Right lobe of liver (tissue), 6 donors: ENCODE measurements at regions not wholly inside any gene's neighbourhood (a gene's known extent, or its start where the extent isn't known, plus 50 kb on each side); places are given as distances from the start of the nearest gene placed in this dataset.

Experiments used
- ATAC-seq, 4 donors: fragments of 200-7000 bp; cut with Tn5 transposase; one replicate each; pipeline ENCODE4 v1.9.1; 2020; ENCODE audit warnings: mild to moderate bottlenecking in 4 of 4, moderate library complexity in 4 of 4
- DNase-seq, 3 donors: peaks; one replicate each; pipeline ENCODE4 v3.0.0-alpha.2; 2020
- H3K27ac ChIP-seq, 3 donors: fragments of 200-600 bp; one replicate each; pipeline ENCODE4 v1.8.0; 2022
- H3K27me3 ChIP-seq, 2 donors: fragments of 200-600 bp; one replicate each; pipeline ENCODE4 v1.8.0; 2022
- H3K36me3 ChIP-seq, 4 donors: fragments of 200-600 bp; sonication (generic) in 1 of 4; one replicate each; pipeline versions ENCODE4 v1.5.1 to v1.8.0; 2017 to 2022; ENCODE audit warnings: control low read depth in 1 of 4
- H3K4me1 ChIP-seq, 4 donors: fragments of 200-600 bp; sonication (generic) in 1 of 4; one replicate each; pipeline versions ENCODE4 v1.5.1 to v1.8.0; 2017 to 2022; ENCODE audit warnings: control low read depth in 1 of 4
- H3K4me3 ChIP-seq, 3 donors: fragments of 200-600 bp; one replicate each; pipeline ENCODE4 v1.8.0; 2022
- H3K9me3 ChIP-seq, 4 donors: fragments of 200-600 bp; sonication (generic) in 1 of 4; one replicate each; pipeline versions ENCODE4 v1.5.1 to v1.8.0; 2017 to 2022; ENCODE audit warnings: control low read depth in 1 of 4
- CTCF ChIP-seq, 4 donors: fragments of 200-600 bp in 3 of 4; fragments of 450-650 bp in 1 of 4; IDR thresholded peaks; one replicate each; pipeline versions ENCODE4 v1.5.1 to v1.8.0; 2016 to 2022; ENCODE audit warnings: antibody characterized with exemption in 4 of 4, mild to moderate bottlenecking in 2 of 4
- POLR2A ChIP-seq: fragments of 450-650 bp; IDR thresholded peaks from one replicate; pipeline ENCODE4 v1.6.1; 2017; ENCODE audit warnings: antibody characterized with exemption, mild to moderate bottlenecking
- WGBS: methylation state at CpG from one replicate; pipeline ENCODE4 v1.1.6; 2018; ENCODE audit warnings: low coverage, low lambda C conversion rate; ENCODE audit not compliant: insufficient coverage; ENCODE audit errors: missing lambda C conversion rate; 5-methylcytosine and 5-hydroxymethylcytosine counted together
- intact Hi-C, 2 donors: fragments of 100-400 bp; cut with DNase I; formaldehyde crosslinking; loops; one replicate each; pipeline versions ENCODE4 v1.11.2 to v1.14.1; 2022
- donor health status: DM: no; HTN: yes; CAD: no.
- donor health status: DM: no; HTN: no; CAD: no.
- donor health status: DM: no; HTN: no; CAD: no.
- donor health status: DM: no; HTN: yes; CAD: no.
- donor health status: DM: no; HTN: yes; CAD: no.

- WGBS, result 24% methylated on average over 2 of the region's 2 CpGs
- intact Hi-C loops, result no loop called here
- ATAC-seq, result no peak
Observed at GRCh38 chr2:146918280-146918679, 926.5 kb upstream of the ACVR2A start.

DNA sequence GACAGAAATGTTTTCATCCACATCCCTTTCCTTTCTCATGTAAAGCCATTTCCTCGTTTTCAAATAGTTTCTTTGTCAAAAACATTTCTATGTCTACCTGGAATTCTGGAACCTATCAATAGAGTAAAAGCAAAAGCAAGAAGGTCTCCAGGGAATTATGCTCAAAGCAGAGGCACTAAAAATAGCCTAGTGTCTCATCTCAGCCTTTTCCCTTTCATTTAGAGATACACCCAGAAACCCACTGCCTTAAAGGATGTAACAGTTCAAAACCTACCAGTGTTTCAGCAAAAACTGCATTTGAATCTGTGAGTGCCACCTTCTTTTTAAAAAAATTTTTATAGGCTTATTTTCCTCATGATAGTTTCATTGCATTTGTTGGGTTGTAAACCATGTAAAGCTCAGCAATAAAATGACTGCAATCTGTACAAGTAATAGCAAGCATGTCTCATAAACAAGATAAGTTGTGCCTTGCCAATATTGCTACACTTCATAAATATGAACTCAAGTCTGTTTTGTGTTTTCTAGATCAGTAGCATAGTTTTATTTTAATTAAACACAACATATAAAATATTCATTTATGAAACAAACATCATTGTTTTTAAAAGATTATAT is 927.3 kb upstream of the ACVR2A start:
- intact Hi-C loops, result no loop called here
- TF ChIP-seq CTCF (IDR thresholded peaks at IDR 0.05), result no peak
- TF ChIP-seq POLR2A, result no peak
- H3K36me3 ChIP-seq, result no peaks in the 10 kb centered on the region
- no peak overlapping the region for H3K27ac ChIP-seq
- no peak overlapping the region for H3K4me3 ChIP-seq
- H3K27me3 ChIP-seq, result no peaks in the 10 kb centered on the region
- no peaks in the 10 kb centered on the region for H3K9me3 ChIP-seq
- H3K4me1 ChIP-seq, result no peaks in the 10 kb centered on the region
- DNase-seq, result no peak
- 26% methylated on average over 1 of the region's 1 CpG for WGBS
- no peak for ATAC-seq

More at GRCh38 chr2:146918280-146918679, 926.5 kb upstream of the ACVR2A start:
- Histone ChIP-seq H3K4me1 (no peaks in the 10 kb centered on the region), H3K27ac (no peak overlapping the region), H3K36me3 (no peaks in the 10 kb centered on the region), H3K4me3 (no peak overlapping the region), H3K9me3 (no peaks in the 10 kb centered on the region), H3K27me3 (no peaks in the 10 kb centered on the region)
- DNase-seq, result no peak
- no peak for TF ChIP-seq CTCF (IDR thresholded peaks at IDR 0.05)

DNA sequence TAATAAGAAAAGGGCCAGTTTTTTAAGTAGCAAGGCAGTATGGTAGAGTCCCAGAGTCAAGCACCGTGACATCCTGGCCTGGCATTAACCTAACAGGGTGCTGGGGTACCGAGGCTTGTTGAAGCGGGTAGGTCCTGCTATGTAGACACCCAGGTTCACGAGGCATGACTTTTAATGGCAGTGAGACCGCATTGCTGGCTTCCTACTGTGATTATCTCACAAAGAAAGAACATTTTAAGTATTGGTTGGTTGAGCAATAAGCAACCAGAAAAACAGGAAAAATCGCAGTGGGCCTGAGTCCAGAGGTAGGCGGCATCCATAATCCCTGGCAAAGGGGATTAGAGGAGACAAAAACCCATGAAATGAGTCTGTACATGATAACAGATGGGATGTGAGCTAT is 927.9 kb upstream of the ACVR2A start:
- TF ChIP-seq POLR2A (no peak), CTCF (IDR thresholded peaks at IDR 0.05) (no peak)
- intact Hi-C loops, result no loop called here
- Histone ChIP-seq H3K4me1 (no peaks in the 10 kb centered on the region), H3K36me3 (no peaks in the 10 kb centered on the region), H3K4me3 (no peak overlapping the region), H3K9me3 (no peaks in the 10 kb centered on the region), H3K27ac (no peak overlapping the region), H3K27me3 (no peaks in the 10 kb centered on the region)
- DNase-seq (no peak), ATAC-seq (no peak)
- WGBS, result 57% methylated on average over 7 of the region's 7 CpGs

DNA sequence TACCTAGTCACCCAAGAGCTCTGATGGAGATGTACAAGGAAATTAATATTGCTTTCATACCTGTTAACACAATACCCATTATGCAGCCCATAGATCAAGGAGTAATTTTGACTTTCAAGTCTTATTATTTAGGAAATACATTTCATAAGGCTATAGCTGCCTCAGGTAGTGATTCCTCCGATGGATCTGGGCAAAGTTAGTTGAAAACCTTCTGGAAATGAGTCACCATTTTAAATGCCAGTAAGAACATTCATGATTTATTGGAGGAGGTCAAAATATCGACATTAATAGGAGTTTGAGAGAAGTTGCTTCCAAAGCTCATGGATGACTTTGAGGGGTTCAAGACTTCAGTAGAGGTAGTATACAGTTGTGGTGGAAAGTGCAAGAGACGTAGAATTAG is 931.4 kb upstream of the ACVR2A start:
- no peak for TF ChIP-seq POLR2A
- no peak for TF ChIP-seq CTCF (IDR thresholded peaks at IDR 0.05)
- intact Hi-C loops, result no loop called here
- DNase-seq, result no peak
- Histone ChIP-seq H3K9me3 (no peaks in the 10 kb centered on the region), H3K4me3 (no peak overlapping the region), H3K27me3 (no peaks in the 10 kb centered on the region), H3K27ac (no peak overlapping the region), H3K4me1 (no peaks in the 10 kb centered on the region), H3K36me3 (no peaks in the 10 kb centered on the region)
- WGBS, result 68% methylated on average over 3 of the region's 3 CpGs
- no peak for ATAC-seq

DNA sequence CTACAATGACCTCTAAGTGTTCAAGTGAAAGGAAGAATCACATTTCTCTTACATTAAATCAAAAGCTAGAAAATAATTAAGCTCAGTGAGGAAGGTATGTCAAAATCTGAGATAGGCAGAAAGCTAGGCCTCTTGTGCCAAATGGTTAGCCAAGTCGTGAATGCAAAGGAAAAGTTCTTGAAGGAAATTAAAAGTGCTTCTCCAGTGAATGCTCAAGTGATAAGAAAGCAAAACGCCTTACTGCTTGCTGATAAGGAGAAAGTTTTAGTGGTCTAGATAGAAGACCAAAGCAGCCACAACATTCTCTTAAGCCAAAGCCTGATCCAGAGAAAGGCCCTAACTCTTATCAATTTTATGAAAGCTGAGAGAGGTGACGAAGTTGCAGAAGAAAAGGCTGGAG is 932.3 kb upstream of the ACVR2A start:
- H3K27ac ChIP-seq, result no peak overlapping the region
- intact Hi-C loops, result no loop called here
- TF ChIP-seq POLR2A (no peak), CTCF (IDR thresholded peaks at IDR 0.05) (no peak)
- no peak for DNase-seq
- H3K4me1 ChIP-seq, result no peaks in the 10 kb centered on the region
- H3K9me3 ChIP-seq, result no peaks in the 10 kb centered on the region
- no peaks in the 10 kb centered on the region for H3K36me3 ChIP-seq
- WGBS, result 15% methylated on average over 2 of the region's 3 CpGs
- H3K4me3 ChIP-seq, result no peak overlapping the region
- no peaks in the 10 kb centered on the region for H3K27me3 ChIP-seq
- ATAC-seq, result no peak
